HCT116 (cell line): ENCODE measurements at regions not wholly inside any gene's neighbourhood (a gene's known extent, or its start where the extent isn't known, plus 50 kb on each side); places are given as distances from the start of the nearest gene placed in this dataset.

ENCODE experiments used
- ATAC-seq: fragments of 200-7000 bp; cut with Tn5 transposase; 2 replicates; pipeline ENCODE4 v1.9.1; 2020; ENCODE audit warnings: mild to moderate bottlenecking, moderate library complexity
- BruUV-seq: library from RNA; stranded (reverse); fragments of 400-500 nt; replicated peaks from 2 replicates; lab custom pipeline; 2021; lab: Mats Ljungman, UMichigan
- CTCF ChIA-PET: fragments of 300-600 bp; sonication (Branson Sonifier 250); formaldehyde crosslinking; loops from one replicate; lab custom pipeline; 2021; ENCODE audit warnings: antibody characterized with exemption; lab: Charles Lee
- POLR2A ChIA-PET: fragments of 300-600, 350-600 bp; sonication (Branson Sonifier 250); formaldehyde crosslinking; loops from one replicate; lab custom pipeline; 2021; ENCODE audit warnings: antibody characterized with exemption; lab: Charles Lee
- RAD21 ChIA-PET, 2 experiments: fragments of 300-600 bp; sonication (Branson Sonifier 250); formaldehyde crosslinking; loops; one replicate each; lab custom pipeline; 2023; ENCODE audit warnings: low total read pairs in 2 of 2; ENCODE audit not compliant: uncharacterized antibody in 2 of 2, unreplicated experiment in 2 of 2, low non-redundant PET in 1 of 2; lab: Charles Lee
- DNase-seq: peaks from one replicate; pipeline ENCODE4 v3.0.0-alpha.2; 2010; ENCODE audit warnings: low read depth, low spot score
- H2AFZ ChIP-seq: fragments of 200-600 bp; shearing (Covaris generic), sonication (generic); 2 replicates; pipeline ENCODE4 v1.6.1; 2017; ENCODE audit warnings: low read depth, mixed run types, mixed read lengths, antibody characterized with exemption, low read length; ENCODE audit not compliant: poor library complexity, severe bottlenecking
- H3K27ac ChIP-seq: 2 replicates; pipeline ENCODE4 v1.5.1; 2012; ENCODE audit warnings: low read depth, low read length
- H3K27me3 ChIP-seq: fragments of 200-600 bp; sonication (generic); 2 replicates; pipeline ENCODE4 v1.6.1; 2016; ENCODE audit warnings: mixed run types, low read length, mixed read lengths; ENCODE audit not compliant: insufficient read depth
- H3K36me3 ChIP-seq, 2 experiments: fragments of 200-500 bp in 1 of 2; fragments of 200-600 bp in 1 of 2; sonication (Bioruptor generic) in 1 of 2; sonication (generic) in 1 of 2; 2 replicates each; pipeline versions ENCODE4 v1.5.1 to v1.6.1; 2014 to 2016; ENCODE audit warnings: low read length in 2 of 2, inconsistent platforms in 1 of 2, mixed read lengths in 1 of 2, mixed run types in 1 of 2; ENCODE audit not compliant: insufficient read depth in 2 of 2, control insufficient read depth in 1 of 2
- H3K4me1 ChIP-seq, 2 experiments: fragments of 200-600 bp in 1 of 2; sonication (generic) in 1 of 2; 2 replicates each; pipeline versions ENCODE4 v1.5.1 to v1.6.1; 2012 to 2017; ENCODE audit warnings: low read length in 2 of 2, inconsistent platforms in 1 of 2, mild to moderate bottlenecking in 1 of 2, mixed read lengths in 1 of 2, mixed run types in 1 of 2, moderate library complexity in 1 of 2; ENCODE audit not compliant: insufficient read depth in 2 of 2, control insufficient read depth in 1 of 2
- H3K4me2 ChIP-seq: fragments of 200-600 bp; sonication (generic); 2 replicates; pipeline ENCODE4 v1.6.1; 2017; ENCODE audit warnings: mixed run types, low read length, mixed read lengths
- H3K4me3 ChIP-seq, 2 experiments: fragments of 200-600 bp in 1 of 2; sonication (generic) in 1 of 2; replicated peaks in 1 of 2; 2 replicates each; pipeline ENCODE4 v1.5.1; 2011 to 2016; ENCODE audit warnings: low read length in 2 of 2, control low read depth in 1 of 2, low read depth in 1 of 2, mild to moderate bottlenecking in 1 of 2, mixed read lengths in 1 of 2, mixed run types in 1 of 2
- H3K79me2 ChIP-seq: fragments of 200-600 bp; sonication (generic); 2 replicates; pipeline ENCODE4 v1.6.1; 2017; ENCODE audit warnings: mild to moderate bottlenecking, mixed run types, low read length, moderate library complexity, mixed read lengths; ENCODE audit not compliant: insufficient read depth
- H3K9ac ChIP-seq: fragments of 200-600 bp; sonication (generic); 2 replicates; pipeline ENCODE4 v1.6.1; 2016; ENCODE audit warnings: low read length, mixed read lengths
- H3K9me2 ChIP-seq: fragments of 200-600 bp; sonication (generic), shearing (Covaris generic); 2 replicates; pipeline ENCODE4 v1.6.1; 2017; ENCODE audit warnings: mixed run types, mild to moderate bottlenecking, moderate library complexity; ENCODE audit not compliant: insufficient read depth
- H3K9me3 ChIP-seq, 2 experiments: fragments of 200-500 bp in 1 of 2; fragments of 200-600 bp in 1 of 2; sonication (Bioruptor generic) in 1 of 2; sonication (generic) in 1 of 2; 2 replicates each; pipeline ENCODE4 v1.6.1; 2014 to 2017; ENCODE audit warnings: low read length in 2 of 2, mixed read lengths in 2 of 2, inconsistent platforms in 1 of 2, low read depth in 1 of 2, mild to moderate bottlenecking in 1 of 2, mixed run types in 1 of 2, moderate library complexity in 1 of 2; ENCODE audit not compliant: control insufficient read depth in 1 of 2, insufficient read depth in 1 of 2
- H4K20me1 ChIP-seq: fragments of 200-600 bp; sonication (generic), shearing (Covaris generic); 2 replicates; pipeline ENCODE4 v1.6.1; 2017; ENCODE audit warnings: mixed run types, mild to moderate bottlenecking, moderate library complexity; ENCODE audit not compliant: insufficient read depth
- CEBPB ChIP-seq: IDR thresholded peaks from 2 replicates; pipeline ENCODE4 v1.6.1; 2012; ENCODE audit warnings: low read depth
- ELF1 ChIP-seq: IDR thresholded peaks from 2 replicates; pipeline ENCODE4 v1.6.1; 2012; ENCODE audit warnings: low read depth, borderline replicate concordance
- EZH2 ChIP-seq: fragments of 200-600 bp; sonication (generic); IDR thresholded peaks from 2 replicates; pipeline ENCODE4 v1.6.1; 2017; ENCODE audit warnings: antibody characterized with exemption, mixed run types
- FOSL1 ChIP-seq: IDR thresholded peaks from 2 replicates; pipeline ENCODE4 v1.6.1; 2012; ENCODE audit warnings: low read depth
- JUND ChIP-seq: IDR thresholded peaks from 2 replicates; pipeline ENCODE4 v1.6.1; 2012
- POLR2A ChIP-seq: IDR thresholded peaks from 2 replicates; pipeline ENCODE4 v1.7.0; 2011; ENCODE audit warnings: borderline replicate concordance; ENCODE audit not compliant: insufficient read depth, insufficient read length; ENCODE audit errors: extremely low read depth
- POLR2AphosphoS5 ChIP-seq: IDR thresholded peaks from 2 replicates; pipeline ENCODE4 v1.6.1; 2011; ENCODE audit warnings: mild to moderate bottlenecking, low read depth, low read length, moderate library complexity
- RAD21 ChIP-seq: IDR thresholded peaks from 2 replicates; pipeline ENCODE4 v1.6.1; 2012; ENCODE audit warnings: low read depth, mild to moderate bottlenecking
- TCF7L2 ChIP-seq: IDR thresholded peaks from 2 replicates; pipeline ENCODE4 v1.7.0; 2011; ENCODE audit warnings: borderline replicate concordance, inconsistent platforms; ENCODE audit not compliant: insufficient read depth, insufficient read length; ENCODE audit errors: extremely low read depth
- YY1 ChIP-seq: IDR thresholded peaks from 2 replicates; pipeline ENCODE4 v1.6.1; 2011; ENCODE audit warnings: low read length, low read depth, moderate library complexity, mild to moderate bottlenecking; ENCODE audit not compliant: insufficient replicate concordance; ENCODE audit errors: extremely low read depth
- ZBTB33 ChIP-seq: IDR thresholded peaks from 2 replicates; pipeline ENCODE4 v1.6.1; 2011; ENCODE audit warnings: mild to moderate bottlenecking, low read length, moderate library complexity; ENCODE audit not compliant: insufficient replicate concordance; ENCODE audit errors: extremely low read depth
- ZFX ChIP-seq: fragments of 450-650 bp; IDR thresholded peaks from 2 replicates; pipeline ENCODE4 v1.6.1; 2017
- ZNF274 ChIP-seq: fragments of 200-500 bp; sonication (Bioruptor generic); IDR thresholded peaks from 2 replicates; pipeline ENCODE4 v1.6.1; 2014; ENCODE audit warnings: mild to moderate bottlenecking, low read depth, low read length, inconsistent platforms
- intact Hi-C: fragments of 100-400 bp; cut with micrococcal nuclease; formaldehyde crosslinking; loops from 2 replicates; pipeline ENCODE4 v1.10.0; 2022
- TF ChIP-seq, protein P1 (sequence below): IDR thresholded peaks from 2 replicates; pipeline ENCODE4 v1.6.1; 2012
- TF ChIP-seq, protein P2 (sequence below), 3 experiments: fragments of 200-600 bp in 1 of 3; sonication (generic) in 1 of 3; IDR thresholded peaks in 2 of 3; conservative IDR thresholded peaks in 1 of 3; 2 replicates each; pipeline ENCODE4 v1.5.1; 2012 to 2017; ENCODE audit warnings: low read depth in 2 of 3, low read length in 2 of 3, antibody characterized with exemption in 1 of 3, borderline replicate concordance in 1 of 3, control low read depth in 1 of 3, mild to moderate bottlenecking in 1 of 3, mixed read lengths in 1 of 3, mixed run types in 1 of 3, moderate library complexity in 1 of 3; ENCODE audit not compliant: insufficient read depth in 1 of 3
- TF ChIP-seq, protein P3 (sequence below): IDR thresholded peaks from 2 replicates; pipeline ENCODE4 v1.6.1; 2012

DNA sequence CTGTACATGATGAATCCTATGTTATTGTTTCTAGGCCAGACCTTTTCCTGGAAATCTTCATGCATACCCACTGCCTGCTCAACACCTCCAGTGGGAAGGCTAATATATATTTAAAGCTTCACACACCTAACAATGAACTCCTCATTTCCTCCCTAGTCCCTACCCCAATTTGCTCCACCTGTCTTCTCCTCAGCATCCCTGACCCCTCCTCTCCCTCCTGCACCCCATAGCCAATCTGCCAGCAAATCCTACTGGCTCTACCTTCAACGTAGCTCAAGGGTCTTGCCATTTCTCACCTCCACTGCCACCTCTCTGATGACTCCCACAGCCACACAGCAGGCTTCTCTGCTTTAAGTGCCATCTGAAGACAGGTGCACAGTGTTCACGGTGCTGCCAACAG, 215.6 kb upstream of the WSB1 start:
- Histone ChIP-seq H3K9me3 (no peaks in the 10 kb centered on the region), H3K4me3 (no peak overlapping the region), H4K20me1 (no peaks in the 10 kb centered on the region), H3K4me1 (no peaks in the 10 kb centered on the region), H3K27me3 (no peaks in the 10 kb centered on the region), H3K9me2 (no peaks in the 10 kb centered on the region), H3K79me2 (no peaks in the 10 kb centered on the region), H3K27ac (no peak overlapping the region), H3K36me3 (no peaks in the 10 kb centered on the region), H3K4me2 (no peak overlapping the region), H3K9ac (no peak overlapping the region), H2AFZ (no peak overlapping the region)
- no peak for TF ChIP-seq ZFX
- no peak for TF ChIP-seq ELF1
- TF ChIP-seq POLR2A = no peak
- no peak for TF ChIP-seq TCF7L2
- TF ChIP-seq JUND = no peak
- no peak for TF ChIP-seq ZNF274
- TF ChIP-seq EZH2 = no peak
- no peak for TF ChIP-seq YY1
- CTCF ChIA-PET = no interaction called here
- intact Hi-C loops = loop anchor here (10.0 kb wide), 2 partner anchors 47 to 97 kb away; no protein-coding TSS in a partner anchor
- DNase-seq (no peak), ATAC-seq (no peak)
- no TSS peak for BruUV-seq
- RAD21 ChIA-PET = no interaction called here
- POLR2A ChIA-PET = no interaction called here

DNA sequence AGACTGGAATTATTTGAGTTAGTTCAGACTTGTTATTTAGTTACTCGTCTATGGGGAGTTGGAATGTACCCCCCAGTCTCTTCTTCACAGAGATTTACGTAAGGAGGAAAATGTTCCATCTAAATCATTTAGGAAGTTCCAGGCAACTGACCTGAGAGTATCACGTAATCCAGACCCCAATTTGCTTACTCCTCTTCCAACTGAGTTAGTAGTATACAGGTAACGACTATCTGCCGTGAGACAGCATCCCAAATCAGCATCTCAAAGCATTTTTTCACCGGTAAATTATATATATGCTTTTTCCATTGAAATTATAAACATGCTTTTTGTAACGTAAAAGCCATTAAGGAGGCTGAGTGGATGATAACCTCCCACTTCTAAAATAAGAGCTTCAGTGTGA, 214.3 kb upstream of the WSB1 start:
- Histone ChIP-seq H2AFZ (no peak overlapping the region), H3K9me2 (no peaks in the 10 kb centered on the region), H4K20me1 (no peaks in the 10 kb centered on the region), H3K9me3 (no peaks in the 10 kb centered on the region), H3K79me2 (no peaks in the 10 kb centered on the region), H3K4me2 (no peak overlapping the region), H3K9ac (no peak overlapping the region), H3K36me3 (no peaks in the 10 kb centered on the region), H3K4me3 (no peak overlapping the region), H3K4me1 (no peaks in the 10 kb centered on the region), H3K27me3 (no peaks in the 10 kb centered on the region), H3K27ac (no peak overlapping the region)
- ChIA-PET RAD21 (no interaction called here), CTCF (no interaction called here), POLR2A (no interaction called here)
- DNase-seq (no peak), ATAC-seq (no peak)
- TF ChIP-seq, protein P1, sequence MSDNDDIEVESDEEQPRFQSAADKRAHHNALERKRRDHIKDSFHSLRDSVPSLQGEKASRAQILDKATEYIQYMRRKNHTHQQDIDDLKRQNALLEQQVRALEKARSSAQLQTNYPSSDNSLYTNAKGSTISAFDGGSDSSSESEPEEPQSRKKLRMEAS = no peak
- TF ChIP-seq EZH2 = no peak
- TF ChIP-seq CEBPB = no peak
- TF ChIP-seq ELF1 = no peak
- TF ChIP-seq FOSL1 = no peak
- TF ChIP-seq POLR2AphosphoS5 = no peak
- no peak for TF ChIP-seq RAD21
- no peak for TF ChIP-seq ZNF274
- TF ChIP-seq POLR2A = no peak
- TF ChIP-seq ZBTB33 = no peak
- TF ChIP-seq, protein P2, sequence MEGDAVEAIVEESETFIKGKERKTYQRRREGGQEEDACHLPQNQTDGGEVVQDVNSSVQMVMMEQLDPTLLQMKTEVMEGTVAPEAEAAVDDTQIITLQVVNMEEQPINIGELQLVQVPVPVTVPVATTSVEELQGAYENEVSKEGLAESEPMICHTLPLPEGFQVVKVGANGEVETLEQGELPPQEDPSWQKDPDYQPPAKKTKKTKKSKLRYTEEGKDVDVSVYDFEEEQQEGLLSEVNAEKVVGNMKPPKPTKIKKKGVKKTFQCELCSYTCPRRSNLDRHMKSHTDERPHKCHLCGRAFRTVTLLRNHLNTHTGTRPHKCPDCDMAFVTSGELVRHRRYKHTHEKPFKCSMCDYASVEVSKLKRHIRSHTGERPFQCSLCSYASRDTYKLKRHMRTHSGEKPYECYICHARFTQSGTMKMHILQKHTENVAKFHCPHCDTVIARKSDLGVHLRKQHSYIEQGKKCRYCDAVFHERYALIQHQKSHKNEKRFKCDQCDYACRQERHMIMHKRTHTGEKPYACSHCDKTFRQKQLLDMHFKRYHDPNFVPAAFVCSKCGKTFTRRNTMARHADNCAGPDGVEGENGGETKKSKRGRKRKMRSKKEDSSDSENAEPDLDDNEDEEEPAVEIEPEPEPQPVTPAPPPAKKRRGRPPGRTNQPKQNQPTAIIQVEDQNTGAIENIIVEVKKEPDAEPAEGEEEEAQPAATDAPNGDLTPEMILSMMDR (IDR thresholded peaks at IDR 0.05 in 2 of 3, conservative IDR thresholded peaks at IDR 0.05 in 1 of 3; ENCODE audit: borderline replicate concordance in 1 of 3, insufficient read depth in 1 of 3, low read depth in 2 of 3, low read length in 2 of 3) = no peak
- TF ChIP-seq, protein P3, sequence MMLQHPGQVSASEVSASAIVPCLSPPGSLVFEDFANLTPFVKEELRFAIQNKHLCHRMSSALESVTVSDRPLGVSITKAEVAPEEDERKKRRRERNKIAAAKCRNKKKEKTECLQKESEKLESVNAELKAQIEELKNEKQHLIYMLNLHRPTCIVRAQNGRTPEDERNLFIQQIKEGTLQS = no peak
- no TSS peak for BruUV-seq
- intact Hi-C loops = loop anchor here (10.0 kb wide), 2 partner anchors 45 to 95 kb away; no protein-coding TSS in a partner anchor
